ENCODE measurements at regions not wholly inside any gene's neighbourhood (a gene's known extent, or its start where the extent isn't known, plus 50 kb on each side); places are given as distances from the start of the nearest gene placed in this dataset.

DNA sequence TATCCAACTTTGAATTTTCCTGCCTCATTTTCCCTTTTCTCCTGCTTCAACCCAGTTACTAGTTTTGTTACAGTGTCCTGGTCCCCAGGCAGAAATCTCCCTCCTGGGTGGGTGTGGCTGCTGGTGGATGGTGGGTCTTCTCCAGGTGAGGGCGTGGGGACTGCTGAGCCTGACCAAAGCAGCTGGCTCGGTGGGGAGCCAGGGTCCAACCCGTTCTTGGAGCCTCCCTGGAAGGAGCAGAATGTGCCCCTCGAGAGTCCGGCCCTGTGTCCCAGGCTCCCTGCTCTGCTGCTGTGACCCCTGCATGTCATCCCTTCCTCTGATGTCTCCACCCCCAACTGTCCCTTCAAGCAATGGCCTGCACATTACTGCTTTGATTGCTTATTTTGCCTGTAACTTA, 86.6 kb upstream of the TCERG1L start:
- Histone ChIP-seq H3K4me2 (ENCODE audit: insufficient read depth, insufficient read length, low read length) (no peak overlapping the region), H3K56ac (ENCODE audit: insufficient read length, low read depth, low read length) (no peak overlapping the region), H4K20me1 (ENCODE audit: control insufficient read depth, insufficient read depth, insufficient read length) (no peaks in the 10 kb centered on the region), H3K4me1 (ENCODE audit: insufficient read depth, low read length) (no peaks in the 10 kb centered on the region), H4K91ac (ENCODE audit: insufficient read length, low read depth, low read length) (no peak overlapping the region), H3K23ac (ENCODE audit: insufficient read length, low read depth, low read length) (no peak overlapping the region), H4K8ac (replicated peaks; ENCODE audit: insufficient read length, low read depth, low read length) (no peak overlapping the region), H3K14ac (ENCODE audit: insufficient read depth, low read length) (no peak overlapping the region), H2BK12ac (ENCODE audit: insufficient read length, low read depth, low read length) (no peak overlapping the region), H3K27me3 (ENCODE audit: insufficient read depth, low read length) (no peaks in the 10 kb centered on the region), H4K5ac (ENCODE audit: insufficient read length, low read depth, low read length) (no peak overlapping the region), H3K23me2 (ENCODE audit: insufficient read length, low read depth, low read length, poor library complexity, severe bottlenecking) (no peaks in the 10 kb centered on the region), H3K9me3 (ENCODE audit: control insufficient read depth, low read depth, low read length) (no peaks in the 10 kb centered on the region), H3K18ac (ENCODE audit: insufficient read length, low read depth, low read length) (no peak overlapping the region), H2BK5ac (ENCODE audit: insufficient read length, low read length) (no peak overlapping the region), H3K79me2 (ENCODE audit: insufficient read depth, low read length) (no peaks in the 10 kb centered on the region), H2BK120ac (ENCODE audit: low read depth, low read length, poor library complexity, severe bottlenecking) (no peak overlapping the region), H2BK15ac (ENCODE audit: low read depth, low read length) (no peak overlapping the region), H3K27ac (ENCODE audit: insufficient read length, low read depth, low read length) (no peak overlapping the region), H3K9ac (ENCODE audit: extremely low read depth, insufficient read length, low read length) (no peak overlapping the region), H2AK5ac (ENCODE audit: insufficient read length, low read length) (no peak overlapping the region), H2AFZ (ENCODE audit: low read length) (no peak overlapping the region), H2BK20ac (ENCODE audit: low read depth, low read length, poor library complexity, severe bottlenecking) (no peak overlapping the region), H3T11ph (ENCODE audit: low read length) (no peak overlapping the region), H3K79me1 (ENCODE audit: insufficient read depth, low read depth, low read length, poor library complexity, severe bottlenecking) (no peaks in the 10 kb centered on the region), H3K4ac (ENCODE audit: low read depth, low read length) (no peak overlapping the region)
- TF ChIP-seq, protein P1, sequence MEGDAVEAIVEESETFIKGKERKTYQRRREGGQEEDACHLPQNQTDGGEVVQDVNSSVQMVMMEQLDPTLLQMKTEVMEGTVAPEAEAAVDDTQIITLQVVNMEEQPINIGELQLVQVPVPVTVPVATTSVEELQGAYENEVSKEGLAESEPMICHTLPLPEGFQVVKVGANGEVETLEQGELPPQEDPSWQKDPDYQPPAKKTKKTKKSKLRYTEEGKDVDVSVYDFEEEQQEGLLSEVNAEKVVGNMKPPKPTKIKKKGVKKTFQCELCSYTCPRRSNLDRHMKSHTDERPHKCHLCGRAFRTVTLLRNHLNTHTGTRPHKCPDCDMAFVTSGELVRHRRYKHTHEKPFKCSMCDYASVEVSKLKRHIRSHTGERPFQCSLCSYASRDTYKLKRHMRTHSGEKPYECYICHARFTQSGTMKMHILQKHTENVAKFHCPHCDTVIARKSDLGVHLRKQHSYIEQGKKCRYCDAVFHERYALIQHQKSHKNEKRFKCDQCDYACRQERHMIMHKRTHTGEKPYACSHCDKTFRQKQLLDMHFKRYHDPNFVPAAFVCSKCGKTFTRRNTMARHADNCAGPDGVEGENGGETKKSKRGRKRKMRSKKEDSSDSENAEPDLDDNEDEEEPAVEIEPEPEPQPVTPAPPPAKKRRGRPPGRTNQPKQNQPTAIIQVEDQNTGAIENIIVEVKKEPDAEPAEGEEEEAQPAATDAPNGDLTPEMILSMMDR (conservative IDR thresholded peaks at IDR 0.05) = no peak
- Mint-ChIP-seq H3K9me3 (peaks cover 0 to 2% of the 10 kb centered on the region in 2 experiments; a peak in 3 of 5 replicates), H3K27me3 (ENCODE audit: low read depth) (peaks cover 9% of the 10 kb centered on the region), H3K36me3 (ENCODE audit: insufficient read depth in 1 of 3, low read depth in 3 of 3) (no peaks in the 10 kb centered on the region; a peak in 1 of 7 replicates), H3K4me3 (no peak overlapping the region; a peak in 1 of 5 replicates), H3K27ac (no peak overlapping the region), H3K4me1 (peaks cover 4 to 5% of the 10 kb centered on the region in 2 experiments)
- DNase-seq = no peak
- WGBS (ENCODE audit: extremely low coverage, insufficient read length, low lambda C conversion rate) = no CpG with 5 or more reads among the region's 5 CpGs
